ENCODE measurements at regions not wholly inside any gene's neighbourhood (a gene's known extent, or its start where the extent isn't known, plus 50 kb on each side); places are given as distances from the start of the nearest gene placed in this dataset.

- intact Hi-C loops (cut with micrococcal nuclease), result no loop called here
- no peak overlapping the region for H3K27ac Mint-ChIP-seq
- H3K36me3 Mint-ChIP-seq (ENCODE audit: low read depth), result no peaks in the 10 kb centered on the region
- TF ChIP-seq CTCF (IDR thresholded peaks at IDR 0.05), result no peak
- no peaks in the 10 kb centered on the region for H3K4me1 Mint-ChIP-seq
- ChIA-PET CTCF (no interaction called here), POLR2A (no interaction called here)
- H3K4me3 Mint-ChIP-seq, result no peak overlapping the region
- H3K27me3 Mint-ChIP-seq, result no peaks in the 10 kb centered on the region
- DNase-seq (no peak), ATAC-seq (ENCODE audit: low read depth) (no peak)
- no peaks in the 10 kb centered on the region for H3K9me3 Mint-ChIP-seq
These were observed 208.9 kb downstream of the GBA3 start for GRCh38 chr4:22901631-22902030.

GRCh38 chr4:22900876-22901275 lies 208.1 kb downstream of the GBA3 start:
- ATAC-seq (ENCODE audit: low read depth) (no peak), DNase-seq (no peak)
- ChIA-PET POLR2A (no interaction called here), CTCF (no interaction called here)
- Mint-ChIP-seq H3K27ac (no peak overlapping the region), H3K27me3 (no peaks in the 10 kb centered on the region), H3K4me3 (no peak overlapping the region), H3K9me3 (no peaks in the 10 kb centered on the region), H3K36me3 (ENCODE audit: low read depth) (no peaks in the 10 kb centered on the region), H3K4me1 (no peaks in the 10 kb centered on the region)
- intact Hi-C loops (cut with micrococcal nuclease), result no loop called here
- no peak for TF ChIP-seq CTCF (IDR thresholded peaks at IDR 0.05)

- DNase-seq, result no peak
- H3K27me3 Mint-ChIP-seq, result no peaks in the 10 kb centered on the region
- intact Hi-C loops (cut with micrococcal nuclease), result no loop called here
These were observed 204.9 kb downstream of the GBA3 start for GRCh38 chr4:22897520-22898108.

GRCh38 chr4:22895482-22895881 lies 202.7 kb downstream of the GBA3 start:
- H3K9me3 Mint-ChIP-seq, result no peaks in the 10 kb centered on the region
- H3K27me3 Mint-ChIP-seq, result no peaks in the 10 kb centered on the region
- no peaks in the 10 kb centered on the region for H3K4me1 Mint-ChIP-seq
- ChIA-PET CTCF (interaction anchor here (0.9 to 1.4 kb wide), 2 partner anchors 9 to 1523 kb away, joined by 3 to 4 read pairs; no protein-coding TSS in a partner anchor), POLR2A (no interaction called here)
- intact Hi-C loops (cut with micrococcal nuclease), result no loop called here
- no peak for TF ChIP-seq CTCF (IDR thresholded peaks at IDR 0.05)
- ATAC-seq (ENCODE audit: low read depth) (no peak), DNase-seq (no peak)
- no peaks in the 10 kb centered on the region for H3K36me3 Mint-ChIP-seq (ENCODE audit: low read depth)
- no peak overlapping the region for H3K27ac Mint-ChIP-seq
- no peak overlapping the region for H3K4me3 Mint-ChIP-seq

More at GRCh38 chr4:22897520-22898108, 204.9 kb downstream of the GBA3 start:
- Mint-ChIP-seq H3K36me3 (ENCODE audit: low read depth) (no peaks in the 10 kb centered on the region), H3K27ac (no peak overlapping the region), H3K9me3 (no peaks in the 10 kb centered on the region), H3K4me3 (no peak overlapping the region), H3K4me1 (no peaks in the 10 kb centered on the region)
- no peak for ATAC-seq (ENCODE audit: low read depth)
- POLR2A ChIA-PET, result no interaction called here
- CTCF ChIA-PET, result interaction anchor here (1.1 to 2.0 kb wide), 3 partner anchors 8 to 1522 kb away, joined by 3 to 7 read pairs (median 6); no protein-coding TSS in a partner anchor
- peak; percentile 75 for TF ChIP-seq CTCF (IDR thresholded peaks at IDR 0.05)

GRCh38 chr4:22884157-22884556 lies 191.4 kb downstream of the GBA3 start:
- peaks cover 1% of the 10 kb centered on the region for H3K9me3 Mint-ChIP-seq
- H3K4me1 Mint-ChIP-seq, result no peaks in the 10 kb centered on the region
- DNase-seq, result no peak
- POLR2A ChIA-PET, result no interaction called here
- intact Hi-C loops (cut with micrococcal nuclease), result no loop called here
- no peak overlapping the region for H3K4me3 Mint-ChIP-seq
- no peak overlapping the region for H3K27ac Mint-ChIP-seq
- no peaks in the 10 kb centered on the region for H3K36me3 Mint-ChIP-seq (ENCODE audit: low read depth)
- H3K27me3 Mint-ChIP-seq, result no peaks in the 10 kb centered on the region
- CTCF ChIA-PET, result no interaction called here
- ATAC-seq (ENCODE audit: low read depth), result no peak
- no peak for TF ChIP-seq CTCF (IDR thresholded peaks at IDR 0.05)

All from activated B cell treated with CpG ODN at 0.5 μM for 24 hours (primary cell).